ENCODE measurements at regions not wholly inside any gene's neighbourhood (a gene's known extent, or its start where the extent isn't known, plus 50 kb on each side); places are given as distances from the start of the nearest gene placed in this dataset.

- Histone ChIP-seq H2AFZ (ENCODE audit: low read depth, low read length, poor library complexity, severe bottlenecking) (no peak overlapping the region), H3K27me3 (ENCODE audit: insufficient read depth, low read length) (no peaks in the 10 kb centered on the region), H3K79me2 (ENCODE audit: insufficient read depth, low read length) (no peaks in the 10 kb centered on the region), H3K4me1 (ENCODE audit: control insufficient read depth in 1 of 2, insufficient read depth in 2 of 2, low read length in 2 of 2) (peaks cover 0 to 9% of the 10 kb centered on the region in 2 experiments; a peak in 2 of 4 replicates), H3K4me3 (replicated peaks in 1 of 2; ENCODE audit: low read depth in 1 of 2, low read length in 2 of 2) (no peak overlapping the region), H3K4me2 (ENCODE audit: low read length) (no peak overlapping the region), H3K9me2 (ENCODE audit: insufficient read depth) (no peaks in the 10 kb centered on the region), H3K27ac (ENCODE audit: low read depth, low read length) (no peak overlapping the region), H3K9ac (ENCODE audit: low read length) (no peak overlapping the region), H3K9me3 (ENCODE audit: control insufficient read depth in 1 of 2, insufficient read depth in 1 of 2, low read depth in 1 of 2, low read length in 2 of 2) (no peaks in the 10 kb centered on the region), H3K36me3 (ENCODE audit: control insufficient read depth in 1 of 2, insufficient read depth in 2 of 2, low read length in 2 of 2) (no peaks in the 10 kb centered on the region), H4K20me1 (ENCODE audit: insufficient read depth) (no peaks in the 10 kb centered on the region)
- intact Hi-C loops (cut with micrococcal nuclease): no loop called here
- CTCF ChIA-PET: interaction anchor here (1.2 kb wide), 1 partner anchor 262 kb away, joined by 3 read pairs; no protein-coding TSS in a partner anchor
- ATAC-seq: no peak
- no peak for DNase-seq (ENCODE audit: low read depth, low spot score)
- BruUV-seq (replicated peaks): no TSS peak
- TF ChIP-seq EGR1 (IDR thresholded peaks at IDR 0.05; ENCODE audit: low read depth): no peak
- no peak for TF ChIP-seq SP1 (IDR thresholded peaks at IDR 0.05; ENCODE audit: low read depth)
- TF ChIP-seq EZH2 (IDR thresholded peaks at IDR 0.05): no peak
- TF ChIP-seq, protein P1, sequence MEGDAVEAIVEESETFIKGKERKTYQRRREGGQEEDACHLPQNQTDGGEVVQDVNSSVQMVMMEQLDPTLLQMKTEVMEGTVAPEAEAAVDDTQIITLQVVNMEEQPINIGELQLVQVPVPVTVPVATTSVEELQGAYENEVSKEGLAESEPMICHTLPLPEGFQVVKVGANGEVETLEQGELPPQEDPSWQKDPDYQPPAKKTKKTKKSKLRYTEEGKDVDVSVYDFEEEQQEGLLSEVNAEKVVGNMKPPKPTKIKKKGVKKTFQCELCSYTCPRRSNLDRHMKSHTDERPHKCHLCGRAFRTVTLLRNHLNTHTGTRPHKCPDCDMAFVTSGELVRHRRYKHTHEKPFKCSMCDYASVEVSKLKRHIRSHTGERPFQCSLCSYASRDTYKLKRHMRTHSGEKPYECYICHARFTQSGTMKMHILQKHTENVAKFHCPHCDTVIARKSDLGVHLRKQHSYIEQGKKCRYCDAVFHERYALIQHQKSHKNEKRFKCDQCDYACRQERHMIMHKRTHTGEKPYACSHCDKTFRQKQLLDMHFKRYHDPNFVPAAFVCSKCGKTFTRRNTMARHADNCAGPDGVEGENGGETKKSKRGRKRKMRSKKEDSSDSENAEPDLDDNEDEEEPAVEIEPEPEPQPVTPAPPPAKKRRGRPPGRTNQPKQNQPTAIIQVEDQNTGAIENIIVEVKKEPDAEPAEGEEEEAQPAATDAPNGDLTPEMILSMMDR (IDR thresholded peaks at IDR 0.05 in 2 of 3, conservative IDR thresholded peaks at IDR 0.05 in 1 of 3; ENCODE audit: borderline replicate concordance in 1 of 3, insufficient read depth in 1 of 3, low read depth in 2 of 3, low read length in 2 of 3): no peak
- no peak for TF ChIP-seq TCF7L2 (IDR thresholded peaks at IDR 0.05; ENCODE audit: borderline replicate concordance, extremely low read depth, insufficient read depth, insufficient read length)
- no peak for TF ChIP-seq ZNF274 (IDR thresholded peaks at IDR 0.05; ENCODE audit: low read depth, low read length)
- POLR2A ChIA-PET: no interaction called here
- RAD21 ChIA-PET (ENCODE audit: low non-redundant PET in 1 of 2, low total read pairs in 2 of 2, uncharacterized antibody in 2 of 2, unreplicated experiment in 2 of 2): no interaction called here
Observed at GRCh38 chr6:53433261-53433950, 84.7 kb upstream of the ELOVL5 start.

Measured in HCT116 (cell line).